AG10803 (cell line): ENCODE measurements at regions not wholly inside any gene's neighbourhood (a gene's known extent, or its start where the extent isn't known, plus 50 kb on each side); places are given as distances from the start of the nearest gene placed in this dataset.

Experiments
- DNase-seq: peaks from one replicate; pipeline ENCODE4 v3.0.0; 2010; ENCODE audit warnings: low read depth
- H3K4me3 ChIP-seq: 2 replicates; pipeline ENCODE4 v1.5.1; 2011; ENCODE audit warnings: mild to moderate bottlenecking, low read length, control low read depth
- CTCF ChIP-seq: conservative IDR thresholded peaks from 2 replicates; pipeline ENCODE4 v1.5.1; 2011; ENCODE audit warnings: mild to moderate bottlenecking, low read length, control low read depth, inconsistent platforms

- no peak for TF ChIP-seq CTCF
- no peak overlapping the region for H3K4me3 ChIP-seq
- no peak for DNase-seq
These were observed 106.4 kb upstream of the TLE3 start for GRCh38 chr15:70203981-70204560.

- peak; percentile 83 for DNase-seq
- TF ChIP-seq CTCF = no peak
- H3K4me3 ChIP-seq = no peak overlapping the region
These were observed 105.0 kb upstream of the TLE3 start for GRCh38 chr15:70202756-70203155.

- TF ChIP-seq CTCF = no peak
- DNase-seq = no peak
- no peak overlapping the region for H3K4me3 ChIP-seq
These were observed 103.7 kb upstream of the TLE3 start for GRCh38 chr15:70201425-70201775.

GRCh38 chr15:70200511-70201424, 103.1 kb upstream of the TLE3 start:
- H3K4me3 ChIP-seq = no peak overlapping the region
- DNase-seq = peak; percentile 49
- TF ChIP-seq CTCF = no peak

GRCh38 chr15:70199540-70200410, 102.1 kb upstream of the TLE3 start:
- no peak for DNase-seq

GRCh38 chr15:70199124-70199482, 101.4 kb upstream of the TLE3 start:
- no peak for DNase-seq
- TF ChIP-seq CTCF = no peak
- no peak overlapping the region for H3K4me3 ChIP-seq

More at GRCh38 chr15:70199540-70200410, 102.1 kb upstream of the TLE3 start:
- no peak overlapping the region for H3K4me3 ChIP-seq
- no peak for TF ChIP-seq CTCF
